ENCODE measurements at regions not wholly inside any gene's neighbourhood (a gene's known extent, or its start where the extent isn't known, plus 50 kb on each side); places are given as distances from the start of the nearest gene placed in this dataset.

DNA sequence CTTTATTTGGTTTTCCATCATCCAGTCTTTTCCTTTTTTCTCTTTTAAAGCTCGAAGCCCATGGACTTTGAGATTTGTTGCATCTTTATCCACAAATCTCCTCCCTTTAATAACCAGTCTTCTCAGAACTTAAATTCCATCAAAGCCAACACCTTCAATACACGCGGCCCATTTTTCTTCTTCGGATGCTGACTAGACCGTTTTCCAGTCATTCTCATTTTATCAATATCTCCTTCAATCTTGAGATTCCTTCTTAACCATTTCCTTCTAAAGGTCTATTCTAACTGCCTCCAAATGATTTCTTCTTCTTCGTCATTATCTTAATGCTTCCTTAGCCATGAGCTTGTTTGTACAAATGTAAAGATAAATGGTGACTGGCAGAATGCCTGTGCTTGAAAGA lies 173.5 kb downstream of the BAMBI start (continued):
- TF ChIP-seq MEF2B (IDR thresholded peaks at IDR 0.05; ENCODE audit: partially characterized antibody, poor library complexity, severe bottlenecking) (no peak), RCOR1 (conservative IDR thresholded peaks at IDR 0.05; ENCODE audit: low read depth, low read length) (no peak), ZNF384 (IDR thresholded peaks at IDR 0.05; ENCODE audit: borderline replicate concordance, low read depth, low read length) (no peak), SIX5 (IDR thresholded peaks at IDR 0.05; ENCODE audit: low read depth, low read length, severe bottlenecking) (no peak)
- TF ChIP-seq, protein P1, sequence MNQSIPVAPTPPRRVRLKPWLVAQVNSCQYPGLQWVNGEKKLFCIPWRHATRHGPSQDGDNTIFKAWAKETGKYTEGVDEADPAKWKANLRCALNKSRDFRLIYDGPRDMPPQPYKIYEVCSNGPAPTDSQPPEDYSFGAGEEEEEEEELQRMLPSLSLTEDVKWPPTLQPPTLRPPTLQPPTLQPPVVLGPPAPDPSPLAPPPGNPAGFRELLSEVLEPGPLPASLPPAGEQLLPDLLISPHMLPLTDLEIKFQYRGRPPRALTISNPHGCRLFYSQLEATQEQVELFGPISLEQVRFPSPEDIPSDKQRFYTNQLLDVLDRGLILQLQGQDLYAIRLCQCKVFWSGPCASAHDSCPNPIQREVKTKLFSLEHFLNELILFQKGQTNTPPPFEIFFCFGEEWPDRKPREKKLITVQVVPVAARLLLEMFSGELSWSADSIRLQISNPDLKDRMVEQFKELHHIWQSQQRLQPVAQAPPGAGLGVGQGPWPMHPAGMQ (IDR thresholded peaks at IDR 0.05; ENCODE audit: borderline replicate concordance), result no peak

DNA sequence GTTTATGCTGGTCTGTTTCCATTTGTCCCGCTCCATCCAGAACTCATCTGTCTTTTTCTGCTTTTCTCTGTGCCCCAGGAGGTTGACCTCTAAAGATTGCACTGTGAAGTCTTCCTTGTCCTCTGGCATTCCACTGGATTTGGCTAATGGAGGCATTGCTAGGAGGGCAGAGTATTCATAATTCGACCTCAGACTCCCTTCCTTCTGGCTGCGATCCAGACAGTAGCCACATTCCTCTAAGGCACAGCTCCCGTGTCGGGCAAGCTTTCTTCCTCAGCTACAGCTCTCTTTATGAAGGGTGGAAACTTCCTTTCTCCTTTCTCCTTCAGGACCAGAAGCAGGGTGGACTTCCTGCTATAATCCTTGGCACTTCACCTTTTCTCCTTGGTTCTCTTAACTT lies 175.9 kb downstream of the BAMBI start:
- TF ChIP-seq, protein P2, sequence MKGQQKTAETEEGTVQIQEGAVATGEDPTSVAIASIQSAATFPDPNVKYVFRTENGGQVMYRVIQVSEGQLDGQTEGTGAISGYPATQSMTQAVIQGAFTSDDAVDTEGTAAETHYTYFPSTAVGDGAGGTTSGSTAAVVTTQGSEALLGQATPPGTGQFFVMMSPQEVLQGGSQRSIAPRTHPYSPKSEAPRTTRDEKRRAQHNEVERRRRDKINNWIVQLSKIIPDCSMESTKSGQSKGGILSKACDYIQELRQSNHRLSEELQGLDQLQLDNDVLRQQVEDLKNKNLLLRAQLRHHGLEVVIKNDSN (IDR thresholded peaks at IDR 0.05; ENCODE audit: borderline replicate concordance, extremely low read length, insufficient read depth, low read depth, low read length), result no peak
- TF ChIP-seq ZNF207 (IDR thresholded peaks at IDR 0.05; ENCODE audit: borderline replicate concordance) (no peak), SUZ12 (IDR thresholded peaks at IDR 0.05; ENCODE audit: unreplicated experiment) (no peak), CREM (IDR thresholded peaks at IDR 0.05; ENCODE audit: low read depth) (no peak), STAT1 (conservative IDR thresholded peaks at IDR 0.05) (no peak), RBBP5 (conservative IDR thresholded peaks at IDR 0.05) (no peak), TAF1 (IDR thresholded peaks at IDR 0.05; ENCODE audit: borderline replicate concordance, low read depth, low read length) (no peak)
- ChIA-PET CTCF (no interaction called here), POLR2A (no interaction called here), RAD21 (ENCODE audit: unreplicated experiment) (no interaction called here), SMC1A (ENCODE audit: uncharacterized antibody, unreplicated experiment) (no interaction called here)
- H3K79me2 ChIP-seq (ENCODE audit: control insufficient read depth, insufficient read depth, low read length), result no peaks in the 10 kb centered on the region
- ATAC-seq (no peak), DNase-seq (ENCODE audit: low read depth, low spot score) (no peak), FAIRE-seq (no peak)
- no peaks in the 10 kb centered on the region for H3K4me1 ChIP-seq (ENCODE audit: control insufficient read depth, insufficient read depth, low read length)
- no peaks in the 10 kb centered on the region for H4K20me1 ChIP-seq (ENCODE audit: control insufficient read depth, insufficient read depth)
- H2AFZ ChIP-seq (ENCODE audit: control insufficient read depth, low read depth, low read length), result no peak overlapping the region
- no TSS peak for BruUV-seq (replicated peaks)
- H3K36me3 ChIP-seq (ENCODE audit: control insufficient read depth in 2 of 2, insufficient read depth in 2 of 2, low read length in 1 of 2), result no peaks in the 10 kb centered on the region
- intact Hi-C loops (cut with micrococcal nuclease; ENCODE audit: unreplicated experiment) (no loop called here), in situ Hi-C loops (cut with MboI) (no loop called here)
- H3K27me3 ChIP-seq (replicated peaks in 1 of 2; ENCODE audit: control insufficient read depth in 2 of 2, insufficient read depth in 2 of 2, low read length in 1 of 2), result no peaks in the 10 kb centered on the region
- no peak overlapping the region for H3K27ac ChIP-seq (ENCODE audit: control insufficient read depth, insufficient read depth)
- no peak overlapping the region for H3K4me2 ChIP-seq (ENCODE audit: control insufficient read depth, insufficient read depth)
- H3K4me3 ChIP-seq, result no peak overlapping the region
- no peaks in the 10 kb centered on the region; the same call in 2 of the 3 replicates for H3K9me3 ChIP-seq (replicated peaks; ENCODE audit: control insufficient read depth, insufficient read depth, low read length)
- H3K9ac ChIP-seq (ENCODE audit: control insufficient read depth, insufficient read depth, low read length), result no peak overlapping the region
- WGBS (ENCODE audit: insufficient coverage, insufficient replicate concordance, low lambda C conversion rate, missing lambda C conversion rate), result 47% methylated on average over 5 of the region's 5 CpGs

Data from GM12878 (cell line).